DOHH2 (cell line): ENCODE measurements at regions not wholly inside any gene's neighbourhood (a gene's known extent, or its start where the extent isn't known, plus 50 kb on each side); places are given as distances from the start of the nearest gene placed in this dataset.

Source experiments
- H3F3A ChIP-seq: fragments of 200-600 bp; sonication (generic), shearing (Covaris generic); 2 replicates; pipeline ENCODE4 v1.6.0; 2016; ENCODE audit warnings: antibody characterized with exemption, mild to moderate bottlenecking; ENCODE audit not compliant: control insufficient read depth, insufficient read depth
- H3K27ac ChIP-seq: fragments of 200-600 bp; sonication (generic); 2 replicates; pipeline ENCODE4 v1.5.1; 2014; ENCODE audit warnings: low read depth, mild to moderate bottlenecking, low read length, moderate library complexity
- H3K27me3 ChIP-seq: fragments of 200-600 bp; sonication (generic); 2 replicates; pipeline ENCODE4 v1.6.1; 2014; ENCODE audit warnings: mild to moderate bottlenecking, low read length, mixed read lengths; ENCODE audit not compliant: control insufficient read depth
- H3K36me3 ChIP-seq: fragments of 200-600 bp; sonication (generic); 2 replicates; pipeline ENCODE4 v1.6.1; 2014; ENCODE audit warnings: mild to moderate bottlenecking, low read length, moderate library complexity, mixed read lengths; ENCODE audit not compliant: control insufficient read depth
- H3K4me1 ChIP-seq: fragments of 200-600 bp; sonication (generic); 2 replicates; pipeline ENCODE4 v1.6.1; 2014; ENCODE audit warnings: mild to moderate bottlenecking, low read length, mixed read lengths; ENCODE audit not compliant: control insufficient read depth
- H3K4me2 ChIP-seq: fragments of 200-600 bp; sonication (generic); 2 replicates; pipeline ENCODE4 v1.6.0; 2014; ENCODE audit warnings: mild to moderate bottlenecking, low read length, moderate library complexity
- H3K4me3 ChIP-seq: fragments of 200-600 bp; sonication (generic); 2 replicates; pipeline ENCODE4 v1.5.1; 2014; ENCODE audit warnings: mild to moderate bottlenecking, low read length, mixed read lengths
- H3K79me2 ChIP-seq: fragments of 200-600 bp; sonication (generic); 2 replicates; pipeline ENCODE4 v1.6.1; 2014; ENCODE audit warnings: mild to moderate bottlenecking, low read length, mixed read lengths; ENCODE audit not compliant: control insufficient read depth
- H3K9me2 ChIP-seq: fragments of 200-600 bp; sonication (generic); replicated peaks from 2 replicates; pipeline ENCODE4 v1.6.1; 2014; ENCODE audit warnings: mild to moderate bottlenecking, low read length, mixed read lengths; ENCODE audit not compliant: control insufficient read depth
- H3K9me3 ChIP-seq: fragments of 200-600 bp; sonication (generic); 2 replicates; pipeline ENCODE4 v1.6.1; 2014; ENCODE audit warnings: antibody characterized with exemption, low read length, mixed read lengths; ENCODE audit not compliant: control insufficient read depth, insufficient read depth
- H4K20me1 ChIP-seq: fragments of 200-600 bp; sonication (generic); 2 replicates; pipeline ENCODE4 v1.6.0; 2014; ENCODE audit warnings: low read depth, mild to moderate bottlenecking, antibody characterized with exemption, low read length, moderate library complexity; ENCODE audit not compliant: control insufficient read depth, insufficient read depth
- EZH2phosphoT487 ChIP-seq: fragments of 200-600 bp; sonication (generic); IDR thresholded peaks from 2 replicates; pipeline ENCODE4 v1.6.1; 2017; ENCODE audit warnings: borderline replicate concordance, mild to moderate bottlenecking, antibody characterized with exemption, low read length, moderate library complexity, mixed read lengths
- TF ChIP-seq, protein P1 (sequence below): fragments of 200-600 bp; sonication (generic); IDR thresholded peaks from one replicate; pipeline ENCODE4 v1.5.1; 2014; ENCODE audit warnings: antibody characterized with exemption, mild to moderate bottlenecking, low read depth, low read length; ENCODE audit not compliant: poor library complexity, severe bottlenecking

DNA sequence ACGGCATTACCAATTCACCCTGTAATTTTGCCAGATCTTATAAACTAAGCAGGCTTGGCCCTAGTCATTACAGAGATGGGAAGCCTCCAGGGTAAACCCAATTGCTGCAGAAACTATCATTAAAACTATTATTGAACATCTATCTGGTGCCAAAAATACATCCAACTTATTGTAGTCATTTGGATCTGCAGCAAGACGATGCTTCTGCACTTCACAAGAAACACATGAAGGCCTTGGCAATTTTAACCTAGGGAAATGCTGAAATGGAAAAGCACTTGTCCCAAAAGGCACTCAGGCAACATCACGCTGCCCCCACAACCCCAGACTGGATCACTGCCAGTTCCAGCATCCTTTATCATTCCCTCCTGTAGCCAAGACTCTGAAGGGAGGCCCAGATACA lies 85.3 kb upstream of the ACVR2A start:
- no peaks in the 10 kb centered on the region for H4K20me1 ChIP-seq

DNA sequence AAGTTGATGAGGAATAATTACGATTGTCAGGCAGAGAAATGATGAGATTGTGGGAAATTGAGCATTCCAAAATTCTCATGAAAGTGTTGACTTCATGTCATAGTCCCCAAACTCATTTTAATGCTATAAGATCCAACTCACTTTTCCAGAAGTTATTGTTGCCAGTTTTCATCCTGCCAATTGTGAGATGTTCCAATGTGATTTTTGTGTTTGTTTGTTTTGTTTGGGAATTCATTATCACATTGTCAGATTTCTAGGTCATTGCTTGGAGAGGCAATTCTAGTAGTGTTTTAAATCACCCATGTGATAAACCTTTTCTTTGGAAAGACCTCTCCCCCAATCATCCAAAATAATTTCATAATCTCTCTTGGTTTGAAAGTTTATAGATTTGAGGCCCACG lies 86.0 kb upstream of the ACVR2A start:
- no peaks in the 10 kb centered on the region for H3K79me2 ChIP-seq
- H3K9me3 ChIP-seq: no peaks in the 10 kb centered on the region
- H3K27me3 ChIP-seq: no peaks in the 10 kb centered on the region
- no peaks in the 10 kb centered on the region for H3K9me2 ChIP-seq
- H3K4me2 ChIP-seq: no peak overlapping the region
- no peaks in the 10 kb centered on the region for H3K36me3 ChIP-seq
- H3K27ac ChIP-seq: no peak overlapping the region
- no peaks in the 10 kb centered on the region for H3F3A ChIP-seq
- no peaks in the 10 kb centered on the region for H3K4me1 ChIP-seq
- no peak overlapping the region for H3K4me3 ChIP-seq
- H4K20me1 ChIP-seq: no peaks in the 10 kb centered on the region
- TF ChIP-seq, protein P1, sequence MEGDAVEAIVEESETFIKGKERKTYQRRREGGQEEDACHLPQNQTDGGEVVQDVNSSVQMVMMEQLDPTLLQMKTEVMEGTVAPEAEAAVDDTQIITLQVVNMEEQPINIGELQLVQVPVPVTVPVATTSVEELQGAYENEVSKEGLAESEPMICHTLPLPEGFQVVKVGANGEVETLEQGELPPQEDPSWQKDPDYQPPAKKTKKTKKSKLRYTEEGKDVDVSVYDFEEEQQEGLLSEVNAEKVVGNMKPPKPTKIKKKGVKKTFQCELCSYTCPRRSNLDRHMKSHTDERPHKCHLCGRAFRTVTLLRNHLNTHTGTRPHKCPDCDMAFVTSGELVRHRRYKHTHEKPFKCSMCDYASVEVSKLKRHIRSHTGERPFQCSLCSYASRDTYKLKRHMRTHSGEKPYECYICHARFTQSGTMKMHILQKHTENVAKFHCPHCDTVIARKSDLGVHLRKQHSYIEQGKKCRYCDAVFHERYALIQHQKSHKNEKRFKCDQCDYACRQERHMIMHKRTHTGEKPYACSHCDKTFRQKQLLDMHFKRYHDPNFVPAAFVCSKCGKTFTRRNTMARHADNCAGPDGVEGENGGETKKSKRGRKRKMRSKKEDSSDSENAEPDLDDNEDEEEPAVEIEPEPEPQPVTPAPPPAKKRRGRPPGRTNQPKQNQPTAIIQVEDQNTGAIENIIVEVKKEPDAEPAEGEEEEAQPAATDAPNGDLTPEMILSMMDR: no peak
- no peak for TF ChIP-seq EZH2phosphoT487

More for the DNA sequence above, 85.3 kb upstream of the ACVR2A start:
- H3K36me3 ChIP-seq: no peaks in the 10 kb centered on the region
- no peaks in the 10 kb centered on the region for H3K79me2 ChIP-seq
- no peak for TF ChIP-seq EZH2phosphoT487
- TF ChIP-seq, protein P1: no peak
- H3F3A ChIP-seq: no peaks in the 10 kb centered on the region
- H3K27ac ChIP-seq: no peak overlapping the region
- no peak overlapping the region for H3K4me3 ChIP-seq
- H3K4me2 ChIP-seq: no peak overlapping the region
- H3K9me3 ChIP-seq: no peaks in the 10 kb centered on the region
- no peaks in the 10 kb centered on the region for H3K9me2 ChIP-seq
- no peaks in the 10 kb centered on the region for H3K4me1 ChIP-seq
- H3K27me3 ChIP-seq: no peaks in the 10 kb centered on the region

DNA sequence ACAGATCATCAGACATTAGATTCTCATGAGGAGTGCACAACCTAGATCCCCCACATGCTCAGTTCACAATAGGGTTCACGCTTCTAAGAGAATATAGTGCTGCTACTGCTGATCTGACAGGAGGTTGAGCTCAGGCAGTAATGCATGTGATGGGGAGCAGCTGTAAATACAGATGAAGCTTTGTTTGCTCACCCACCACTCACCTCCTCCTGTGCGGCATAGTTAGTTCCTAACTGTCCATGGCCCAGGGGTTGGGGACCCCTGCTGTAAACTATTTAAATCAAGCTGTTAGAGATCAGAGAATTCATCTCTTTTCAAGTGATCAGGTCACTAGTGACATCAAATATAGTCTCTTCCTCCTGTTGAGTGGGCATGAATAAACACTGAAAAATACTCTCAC lies 88.8 kb upstream of the ACVR2A start:
- no peak overlapping the region for H3K4me2 ChIP-seq
- no peaks in the 10 kb centered on the region for H3K9me2 ChIP-seq
- no peak overlapping the region for H3K27ac ChIP-seq
- no peaks in the 10 kb centered on the region for H4K20me1 ChIP-seq
- no peaks in the 10 kb centered on the region for H3K79me2 ChIP-seq
- H3F3A ChIP-seq: no peaks in the 10 kb centered on the region
- no peaks in the 10 kb centered on the region for H3K36me3 ChIP-seq
- no peaks in the 10 kb centered on the region for H3K4me1 ChIP-seq
- no peaks in the 10 kb centered on the region for H3K9me3 ChIP-seq
- H3K27me3 ChIP-seq: no peaks in the 10 kb centered on the region
- H3K4me3 ChIP-seq: no peak overlapping the region
- TF ChIP-seq, protein P1: no peak
- TF ChIP-seq EZH2phosphoT487: no peak
